ENCODE measurements at regions not wholly inside any gene's neighbourhood (a gene's known extent, or its start where the extent isn't known, plus 50 kb on each side); places are given as distances from the start of the nearest gene placed in this dataset.
"Not testable (repeated sequence)": the region's sequence is repeated elsewhere in the genome, so short reads cannot be mapped to it uniquely, and the experiment has no call there.

- not testable (repeated sequence) for DNase-seq (ENCODE audit: low read depth, low spot score); H3K4me1 ChIP-seq (ENCODE audit: insufficient read depth, insufficient read length); H3K36me3 ChIP-seq (ENCODE audit: insufficient read depth, insufficient read length, low read length); H3K9ac ChIP-seq (ENCODE audit: insufficient read length, low read depth); H3K4me3 ChIP-seq (ENCODE audit: insufficient read length, low read depth); H3K27me3 ChIP-seq (ENCODE audit: insufficient read depth, insufficient read length); H3K9me3 ChIP-seq (ENCODE audit: insufficient read depth, low read length)
These were observed 224.6 kb upstream of the TBL1Y start for GRCh38 chrY:6685783-6686389.

GRCh38 chrY:6701558-6702161, 208.8 kb upstream of the TBL1Y start:
- not testable (repeated sequence) for H3K27me3 ChIP-seq (ENCODE audit: insufficient read depth, insufficient read length); DNase-seq (ENCODE audit: low read depth, low spot score)

GRCh38 chrY:6721443-6721842, 189.1 kb upstream of the TBL1Y start:
- not testable (repeated sequence) for H3K4me1 ChIP-seq (ENCODE audit: insufficient read depth, insufficient read length); H3K9ac ChIP-seq (ENCODE audit: insufficient read length, low read depth); H3K4me3 ChIP-seq (ENCODE audit: insufficient read length, low read depth); DNase-seq (ENCODE audit: low read depth, low spot score); H3K36me3 ChIP-seq (ENCODE audit: insufficient read depth, insufficient read length, low read length); H3K27me3 ChIP-seq (ENCODE audit: insufficient read depth, insufficient read length); H3K9me3 ChIP-seq (ENCODE audit: insufficient read depth, low read length)

More at GRCh38 chrY:6701558-6702161, 208.8 kb upstream of the TBL1Y start:
- not testable (repeated sequence) for H3K4me1 ChIP-seq (ENCODE audit: insufficient read depth, insufficient read length); H3K9me3 ChIP-seq (ENCODE audit: insufficient read depth, low read length); H3K4me3 ChIP-seq (ENCODE audit: insufficient read length, low read depth); H3K36me3 ChIP-seq (ENCODE audit: insufficient read depth, insufficient read length, low read length); H3K9ac ChIP-seq (ENCODE audit: insufficient read length, low read depth)

GRCh38 chrY:6747210-6747609, 163.3 kb upstream of the TBL1Y start:
- not testable (repeated sequence) for H3K36me3 ChIP-seq (ENCODE audit: insufficient read depth, insufficient read length, low read length); H3K9me3 ChIP-seq (ENCODE audit: insufficient read depth, low read length); DNase-seq (ENCODE audit: low read depth, low spot score); H3K9ac ChIP-seq (ENCODE audit: insufficient read length, low read depth); H3K27me3 ChIP-seq (ENCODE audit: insufficient read depth, insufficient read length); H3K4me3 ChIP-seq (ENCODE audit: insufficient read length, low read depth); H3K4me1 ChIP-seq (ENCODE audit: insufficient read depth, insufficient read length)

- Histone ChIP-seq H3K36me3 (ENCODE audit: insufficient read depth, insufficient read length, low read length) (no peaks in the 10 kb centered on the region), H3K4me3 (ENCODE audit: insufficient read length, low read depth) (no peak overlapping the region), H3K9ac (ENCODE audit: insufficient read length, low read depth) (no peak overlapping the region), H3K27me3 (ENCODE audit: insufficient read depth, insufficient read length) (no peaks in the 10 kb centered on the region), H3K4me1 (ENCODE audit: insufficient read depth, insufficient read length) (no peaks in the 10 kb centered on the region), H3K9me3 (ENCODE audit: insufficient read depth, low read length) (no peaks in the 10 kb centered on the region)
- no peak for DNase-seq (ENCODE audit: low read depth, low spot score)
- TF ChIP-seq ZNF274 (IDR thresholded peaks at IDR 0.05; ENCODE audit: low read depth, low read length) (no peak), SUZ12 (IDR thresholded peaks at IDR 0.05; ENCODE audit: extremely low read depth, insufficient read depth, insufficient read length) (no peak), YY1 (IDR thresholded peaks at IDR 0.05; ENCODE audit: insufficient read depth, insufficient read length) (no peak)
These were observed 128.2 kb upstream of the TBL1Y start for GRCh38 chrY:6782334-6782733.

- DNase-seq (ENCODE audit: low read depth, low spot score): no peak
- Histone ChIP-seq H3K4me3 (ENCODE audit: insufficient read length, low read depth) (no peak overlapping the region), H3K4me1 (ENCODE audit: insufficient read depth, insufficient read length) (no peaks in the 10 kb centered on the region), H3K9ac (ENCODE audit: insufficient read length, low read depth) (no peak overlapping the region), H3K36me3 (ENCODE audit: insufficient read depth, insufficient read length, low read length) (no peaks in the 10 kb centered on the region), H3K27me3 (ENCODE audit: insufficient read depth, insufficient read length) (no peaks in the 10 kb centered on the region), H3K9me3 (ENCODE audit: insufficient read depth, low read length) (no peaks in the 10 kb centered on the region)
- TF ChIP-seq YY1 (IDR thresholded peaks at IDR 0.05; ENCODE audit: insufficient read depth, insufficient read length) (no peak), SUZ12 (IDR thresholded peaks at IDR 0.05; ENCODE audit: extremely low read depth, insufficient read depth, insufficient read length) (no peak), ZNF274 (IDR thresholded peaks at IDR 0.05; ENCODE audit: low read depth, low read length) (no peak)
These were observed 123.5 kb upstream of the TBL1Y start for GRCh38 chrY:6786960-6787359.

GRCh38 chrY:6811633-6812032, 98.9 kb upstream of the TBL1Y start:
- no peaks in the 10 kb centered on the region for H3K36me3 ChIP-seq (ENCODE audit: insufficient read depth, insufficient read length, low read length)
- no peak overlapping the region for H3K9ac ChIP-seq (ENCODE audit: insufficient read length, low read depth)
- no peak overlapping the region for H3K4me3 ChIP-seq (ENCODE audit: insufficient read length, low read depth)
- H3K27me3 ChIP-seq (ENCODE audit: insufficient read depth, insufficient read length): no peaks in the 10 kb centered on the region
- peak; percentile 2 for DNase-seq (ENCODE audit: low read depth, low spot score)
- H3K4me1 ChIP-seq (ENCODE audit: insufficient read depth, insufficient read length): no peaks in the 10 kb centered on the region
- TF ChIP-seq SUZ12 (IDR thresholded peaks at IDR 0.05; ENCODE audit: extremely low read depth, insufficient read depth, insufficient read length): no peak
- no peak for TF ChIP-seq ZNF274 (IDR thresholded peaks at IDR 0.05; ENCODE audit: low read depth, low read length)
- no peak for TF ChIP-seq YY1 (IDR thresholded peaks at IDR 0.05; ENCODE audit: insufficient read depth, insufficient read length)
- no peaks in the 10 kb centered on the region for H3K9me3 ChIP-seq (ENCODE audit: insufficient read depth, low read length)

Measured in NT2/D1 (cell line).